H9 (cell line): ENCODE measurements at regions not wholly inside any gene's neighbourhood (a gene's known extent, or its start where the extent isn't known, plus 50 kb on each side); places are given as distances from the start of the nearest gene placed in this dataset.

Source experiments
- DNase-seq: peaks from one replicate; pipeline ENCODE4 v3.0.0-alpha.2; 2017
- H2AFZ ChIP-seq: one replicate; pipeline ENCODE4 v1.6.1; 2013; ENCODE audit warnings: mild to moderate bottlenecking, low read length, control low read depth, moderate library complexity
- H2AK5ac ChIP-seq: 2 replicates; pipeline ENCODE4 v1.6.1; 2013; ENCODE audit warnings: low read length, control low read depth, mixed read lengths; ENCODE audit not compliant: insufficient read length
- H2BK120ac ChIP-seq: one replicate; pipeline ENCODE4 v1.6.1; 2013; ENCODE audit warnings: low read depth, mild to moderate bottlenecking, low read length, control low read depth, inconsistent platforms; ENCODE audit not compliant: poor library complexity, severe bottlenecking
- H2BK12ac ChIP-seq: 2 replicates; pipeline ENCODE4 v1.6.1; 2013; ENCODE audit warnings: low read length, control low read depth, mixed read lengths, low read depth; ENCODE audit not compliant: insufficient read length
- H2BK15ac ChIP-seq: 2 replicates; pipeline ENCODE4 v1.6.1; 2013; ENCODE audit warnings: low read depth, low read length, control low read depth
- H2BK20ac ChIP-seq: one replicate; pipeline ENCODE4 v1.6.1; 2013; ENCODE audit warnings: low read depth, mild to moderate bottlenecking, low read length, control low read depth, inconsistent platforms; ENCODE audit not compliant: poor library complexity, severe bottlenecking
- H2BK5ac ChIP-seq: 2 replicates; pipeline ENCODE4 v1.6.1; 2013; ENCODE audit warnings: low read length, control low read depth, mixed read lengths; ENCODE audit not compliant: insufficient read length
- H3K14ac ChIP-seq: 2 replicates; pipeline ENCODE4 v1.6.1; 2013; ENCODE audit warnings: low read length, control low read depth; ENCODE audit not compliant: insufficient read depth
- H3K18ac ChIP-seq: 2 replicates; pipeline ENCODE4 v1.6.1; 2013; ENCODE audit warnings: low read depth, mild to moderate bottlenecking, mixed read lengths, low read length, control low read depth; ENCODE audit not compliant: insufficient read length
- H3K23ac ChIP-seq: 2 replicates; pipeline ENCODE4 v1.6.1; 2013; ENCODE audit warnings: low read length, control low read depth, mixed read lengths, low read depth; ENCODE audit not compliant: insufficient read length
- H3K23me2 ChIP-seq: 2 replicates; pipeline ENCODE4 v1.6.1; 2013; ENCODE audit warnings: low read depth, mild to moderate bottlenecking, mixed read lengths, low read length, control low read depth; ENCODE audit not compliant: insufficient read length, poor library complexity, severe bottlenecking
- H3K27ac ChIP-seq: 2 replicates; pipeline ENCODE4 v1.5.1; 2013; ENCODE audit warnings: low read length, control low read depth, mixed read lengths, low read depth; ENCODE audit not compliant: insufficient read length
- H3K27me3 ChIP-seq: 2 replicates; pipeline ENCODE4 v1.6.1; 2013; ENCODE audit warnings: low read length, control low read depth, inconsistent platforms; ENCODE audit not compliant: insufficient read depth
- H3K4ac ChIP-seq: 2 replicates; pipeline ENCODE4 v1.6.1; 2013; ENCODE audit warnings: low read depth, mild to moderate bottlenecking, control low read depth, inconsistent platforms, low read length, moderate library complexity
- H3K4me1 ChIP-seq: 2 replicates; pipeline ENCODE4 v1.6.1; 2013; ENCODE audit warnings: low read length, control low read depth, inconsistent platforms; ENCODE audit not compliant: insufficient read depth
- H3K4me2 ChIP-seq: 2 replicates; pipeline ENCODE4 v1.6.1; 2013; ENCODE audit warnings: low read length, control low read depth, mixed read lengths; ENCODE audit not compliant: insufficient read length, insufficient read depth
- H3K56ac ChIP-seq: 2 replicates; pipeline ENCODE4 v1.6.1; 2013; ENCODE audit warnings: low read depth, mild to moderate bottlenecking, mixed read lengths, low read length, control low read depth; ENCODE audit not compliant: insufficient read length
- H3K79me1 ChIP-seq: 2 replicates; pipeline ENCODE4 v1.6.1; 2013; ENCODE audit warnings: low read depth, mild to moderate bottlenecking, moderate library complexity, low read length, control low read depth, inconsistent platforms; ENCODE audit not compliant: insufficient read depth, poor library complexity, severe bottlenecking
- H3K79me2 ChIP-seq: 2 replicates; pipeline ENCODE4 v1.6.1; 2013; ENCODE audit warnings: low read length, control low read depth, inconsistent platforms; ENCODE audit not compliant: insufficient read depth
- H3K9ac ChIP-seq: 2 replicates; pipeline ENCODE4 v1.6.1; 2013; ENCODE audit warnings: low read length, control low read depth, mixed read lengths; ENCODE audit not compliant: insufficient read length; ENCODE audit errors: extremely low read depth
- H3K9me3 ChIP-seq: one replicate; pipeline ENCODE4 v1.6.1; 2013; ENCODE audit warnings: low read depth, low read length, inconsistent platforms; ENCODE audit not compliant: control insufficient read depth
- H3T11ph ChIP-seq: one replicate; pipeline ENCODE4 v1.6.1; 2013; ENCODE audit warnings: mild to moderate bottlenecking, low read length, control low read depth, inconsistent platforms
- H4K20me1 ChIP-seq: one replicate; pipeline ENCODE4 v1.6.1; 2013; ENCODE audit not compliant: control insufficient read depth, insufficient read length, insufficient read depth
- H4K5ac ChIP-seq: 2 replicates; pipeline ENCODE4 v1.6.1; 2013; ENCODE audit warnings: low read depth, mild to moderate bottlenecking, mixed read lengths, low read length, control low read depth; ENCODE audit not compliant: insufficient read length
- H4K8ac ChIP-seq: replicated peaks from 2 replicates; pipeline ENCODE4 v1.6.1; 2013; ENCODE audit warnings: low read length, control low read depth, mixed read lengths, low read depth; ENCODE audit not compliant: insufficient read length
- H4K91ac ChIP-seq: 2 replicates; pipeline ENCODE4 v1.6.1; 2013; ENCODE audit warnings: low read depth, mild to moderate bottlenecking, moderate library complexity, mixed read lengths, low read length, control low read depth; ENCODE audit not compliant: insufficient read length
- H3K27ac Mint-ChIP-seq, 3 experiments: 2 replicates in 2 of 3; 3 replicates in 1 of 3; pipeline ENCODE4 v1.8.0; 2020 to 2021; ENCODE audit warnings: mixed read lengths in 3 of 3, mild to moderate bottlenecking in 1 of 3, moderate library complexity in 1 of 3
- H3K27me3 Mint-ChIP-seq: 2 replicates; pipeline ENCODE4 v1.8.0; 2021; ENCODE audit warnings: low read depth, mild to moderate bottlenecking, moderate library complexity, mixed read lengths
- H3K36me3 Mint-ChIP-seq, 3 experiments: 2 replicates in 2 of 3; 3 replicates in 1 of 3; pipeline ENCODE4 v1.8.0; 2020 to 2021; ENCODE audit warnings: low read depth in 3 of 3, mixed read lengths in 3 of 3; ENCODE audit not compliant: insufficient read depth in 1 of 3
- H3K4me1 Mint-ChIP-seq, 2 experiments: 2 replicates each; pipeline ENCODE4 v1.8.0; 2020; ENCODE audit warnings: mixed read lengths in 2 of 2
- H3K4me3 Mint-ChIP-seq, 2 experiments: 2 replicates in 1 of 2; 3 replicates in 1 of 2; pipeline ENCODE4 v1.8.0; 2020 to 2021; ENCODE audit warnings: mild to moderate bottlenecking in 2 of 2, mixed read lengths in 2 of 2, moderate library complexity in 1 of 2
- H3K9me3 Mint-ChIP-seq, 2 experiments: 2 replicates in 1 of 2; 3 replicates in 1 of 2; pipeline ENCODE4 v1.8.0; 2020; ENCODE audit warnings: mild to moderate bottlenecking in 2 of 2, mixed read lengths in 2 of 2, moderate library complexity in 1 of 2
- WGBS: extraction: QIAGEN DNeasy Blood & Tissue Kit; methylation state at CpG from one replicate; pipeline ENCODE4 v1.1.7; 2013; ENCODE audit warnings: missing lambda C conversion rate, low lambda C conversion rate, mixed read lengths; ENCODE audit not compliant: insufficient read length; ENCODE audit errors: extremely low coverage; 5-methylcytosine and 5-hydroxymethylcytosine counted together
- TF ChIP-seq, protein P1 (sequence below): fragments of 200-600 bp; sonication (generic); conservative IDR thresholded peaks from 3 replicates; pipeline ENCODE4 v1.8.0; 2021; ENCODE audit warnings: antibody characterized with exemption, mild to moderate bottlenecking

DNA sequence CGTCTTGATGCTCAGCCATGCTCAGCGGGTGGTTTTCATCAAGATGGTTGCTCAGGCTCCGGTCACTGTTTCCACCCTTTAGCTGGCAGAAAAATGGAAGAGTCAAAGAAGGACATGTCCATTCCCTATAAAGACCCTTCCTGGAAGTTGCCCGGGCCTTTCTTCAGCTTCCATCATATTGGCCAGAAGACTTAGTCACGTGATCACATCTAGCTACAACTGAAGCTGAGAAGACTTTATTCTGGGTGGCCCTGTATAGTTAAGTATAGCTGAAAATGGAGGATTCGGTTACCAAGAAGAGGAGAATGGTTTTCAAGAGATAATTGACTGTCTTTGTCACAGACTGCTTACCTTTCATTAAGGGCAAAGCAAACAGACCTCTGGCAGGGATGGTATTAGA, 296.7 kb upstream of the CASK start:
- Mint-ChIP-seq H3K27ac (no peak overlapping the region), H3K4me1 (peaks cover 7 to 10% of the 10 kb centered on the region in 2 experiments; a peak in 1 of 4 replicates), H3K27me3 (no peaks in the 10 kb centered on the region), H3K4me3 (no peak overlapping the region), H3K36me3 (peaks cover 0 to 2% (median 0%) of the 10 kb centered on the region in 3 experiments; a peak in 3 of 7 replicates), H3K9me3 (peaks cover 25 to 56% of the 10 kb centered on the region in 2 experiments)
- Histone ChIP-seq H3K9me3 (no peaks in the 10 kb centered on the region), H3K4ac (no peak overlapping the region), H3K79me2 (no peaks in the 10 kb centered on the region), H2BK20ac (no peak overlapping the region), H4K91ac (no peak overlapping the region), H2BK5ac (no peak overlapping the region), H3K14ac (no peak overlapping the region), H2BK15ac (no peak overlapping the region), H3K23me2 (no peaks in the 10 kb centered on the region), H3K4me2 (no peak overlapping the region), H3K27me3 (no peaks in the 10 kb centered on the region), H2BK12ac (no peak overlapping the region), H3K79me1 (no peaks in the 10 kb centered on the region), H3K18ac (no peak overlapping the region), H3K4me1 (no peaks in the 10 kb centered on the region), H2BK120ac (no peak overlapping the region), H3K27ac (no peak overlapping the region), H2AFZ (no peak overlapping the region), H2AK5ac (no peak overlapping the region), H4K8ac (no peak overlapping the region), H3T11ph (no peak overlapping the region), H4K20me1 (no peaks in the 10 kb centered on the region), H3K9ac (no peak overlapping the region), H3K56ac (no peak overlapping the region), H4K5ac (no peak overlapping the region), H3K23ac (no peak overlapping the region)
- DNase-seq = no peak
- no CpG with 5 or more reads among the region's 6 CpGs for WGBS
- TF ChIP-seq, protein P1, sequence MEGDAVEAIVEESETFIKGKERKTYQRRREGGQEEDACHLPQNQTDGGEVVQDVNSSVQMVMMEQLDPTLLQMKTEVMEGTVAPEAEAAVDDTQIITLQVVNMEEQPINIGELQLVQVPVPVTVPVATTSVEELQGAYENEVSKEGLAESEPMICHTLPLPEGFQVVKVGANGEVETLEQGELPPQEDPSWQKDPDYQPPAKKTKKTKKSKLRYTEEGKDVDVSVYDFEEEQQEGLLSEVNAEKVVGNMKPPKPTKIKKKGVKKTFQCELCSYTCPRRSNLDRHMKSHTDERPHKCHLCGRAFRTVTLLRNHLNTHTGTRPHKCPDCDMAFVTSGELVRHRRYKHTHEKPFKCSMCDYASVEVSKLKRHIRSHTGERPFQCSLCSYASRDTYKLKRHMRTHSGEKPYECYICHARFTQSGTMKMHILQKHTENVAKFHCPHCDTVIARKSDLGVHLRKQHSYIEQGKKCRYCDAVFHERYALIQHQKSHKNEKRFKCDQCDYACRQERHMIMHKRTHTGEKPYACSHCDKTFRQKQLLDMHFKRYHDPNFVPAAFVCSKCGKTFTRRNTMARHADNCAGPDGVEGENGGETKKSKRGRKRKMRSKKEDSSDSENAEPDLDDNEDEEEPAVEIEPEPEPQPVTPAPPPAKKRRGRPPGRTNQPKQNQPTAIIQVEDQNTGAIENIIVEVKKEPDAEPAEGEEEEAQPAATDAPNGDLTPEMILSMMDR = no peak
